ENCODE measurements at regions not wholly inside any gene's neighbourhood (a gene's known extent, or its start where the extent isn't known, plus 50 kb on each side); places are given as distances from the start of the nearest gene placed in this dataset.

- Mint-ChIP-seq H3K4me1 (no peaks in the 10 kb centered on the region), H3K9me3 (no peaks in the 10 kb centered on the region), H3K36me3 (no peaks in the 10 kb centered on the region), H3K4me3 (no peak overlapping the region), H3K27ac (no peak overlapping the region), H3K27me3 (peaks cover 70% of the 10 kb centered on the region)
- CTCF ChIA-PET: interaction anchor here (0.5 kb wide), 1 partner anchor 311 kb away, joined by 3 read pairs; no protein-coding TSS in a partner anchor
- DNase-seq: no peak
Measured at GRCh38 chr16:85259832-85260167, 147.5 kb upstream of the CIBAR2 start.

DNA sequence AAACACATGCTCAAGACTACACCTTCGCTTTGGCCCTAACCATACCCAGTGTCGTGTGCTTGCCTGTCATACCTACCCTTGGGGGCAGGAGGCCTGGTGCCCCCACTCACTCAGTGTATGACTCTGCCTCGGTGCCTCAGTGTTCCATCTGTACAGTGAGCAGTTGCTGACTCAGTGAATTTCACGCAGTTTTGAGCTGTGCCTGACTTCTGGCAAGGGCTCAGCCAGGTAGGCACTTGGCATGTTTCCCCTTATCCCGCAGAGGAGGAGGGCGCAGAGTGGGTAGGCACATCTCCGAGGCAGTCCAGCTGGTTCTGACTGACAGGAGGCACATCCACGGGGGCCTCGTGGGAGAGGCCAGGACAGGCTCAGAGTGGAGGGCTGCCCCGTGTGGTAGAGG, 148.9 kb upstream of the CIBAR2 start:
- DNase-seq: no peak
- Mint-ChIP-seq H3K36me3 (no peaks in the 10 kb centered on the region), H3K4me1 (no peaks in the 10 kb centered on the region), H3K27me3 (peaks cover 70% of the 10 kb centered on the region), H3K9me3 (no peaks in the 10 kb centered on the region), H3K4me3 (no peak overlapping the region), H3K27ac (no peak overlapping the region)
- CTCF ChIA-PET: interaction anchor here (0.6 kb wide), 1 partner anchor 502 kb away, joined by 3 read pairs; no protein-coding TSS in a partner anchor

DNA sequence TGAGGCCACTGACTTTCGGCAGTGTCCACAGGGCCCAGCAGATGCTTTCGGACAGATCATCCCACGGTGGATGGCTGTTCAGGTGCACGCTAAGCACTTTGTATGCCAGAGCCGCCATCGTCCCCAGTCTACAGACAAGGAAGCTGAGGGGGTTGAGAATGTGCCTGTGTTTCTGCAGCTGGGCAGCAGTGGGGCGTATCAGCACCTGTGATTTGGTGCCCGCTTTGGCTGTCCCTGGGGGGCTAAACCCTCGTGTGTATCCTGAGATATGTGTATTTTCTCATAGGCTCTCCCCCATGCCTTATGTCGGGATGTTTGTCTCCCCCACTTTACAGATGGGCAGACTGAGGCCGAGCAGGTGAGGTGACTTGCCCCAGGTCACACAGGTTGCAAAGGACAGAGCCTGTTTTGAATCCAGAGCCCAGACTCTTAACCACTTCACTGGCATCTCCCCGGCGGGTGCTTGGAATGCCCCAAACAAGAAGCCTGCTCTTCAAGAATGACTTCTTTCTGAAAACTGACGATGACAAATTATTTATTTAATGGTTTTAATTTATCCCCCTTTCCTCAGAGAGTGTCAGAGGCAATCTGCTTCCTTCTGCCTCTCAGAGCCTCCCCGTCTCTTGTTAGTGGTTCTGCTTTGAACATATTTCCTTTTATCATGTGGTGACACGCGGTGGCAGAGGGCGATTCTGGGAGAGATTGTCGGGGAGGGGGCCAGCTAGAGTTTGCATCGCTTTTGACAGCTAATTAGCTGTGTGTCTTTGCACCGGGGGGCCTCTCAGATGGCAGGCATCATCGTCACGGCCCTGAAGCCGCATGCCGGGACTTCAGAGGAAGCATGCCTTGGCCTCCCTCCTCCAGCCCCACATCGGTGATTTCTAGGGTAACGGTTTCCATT, 149.6 kb upstream of the CIBAR2 start:
- H3K4me1 Mint-ChIP-seq: no peaks in the 10 kb centered on the region
- H3K27me3 Mint-ChIP-seq: peaks cover 66% of the 10 kb centered on the region
- DNase-seq: no peak
- no peak overlapping the region for H3K4me3 Mint-ChIP-seq
- no peaks in the 10 kb centered on the region for H3K9me3 Mint-ChIP-seq
- H3K27ac Mint-ChIP-seq: no peak overlapping the region
- no peaks in the 10 kb centered on the region for H3K36me3 Mint-ChIP-seq
- CTCF ChIA-PET: interaction anchor here (3.5 kb wide), 1 partner anchor 9 kb away, joined by 27 read pairs; no protein-coding TSS in a partner anchor

DNA sequence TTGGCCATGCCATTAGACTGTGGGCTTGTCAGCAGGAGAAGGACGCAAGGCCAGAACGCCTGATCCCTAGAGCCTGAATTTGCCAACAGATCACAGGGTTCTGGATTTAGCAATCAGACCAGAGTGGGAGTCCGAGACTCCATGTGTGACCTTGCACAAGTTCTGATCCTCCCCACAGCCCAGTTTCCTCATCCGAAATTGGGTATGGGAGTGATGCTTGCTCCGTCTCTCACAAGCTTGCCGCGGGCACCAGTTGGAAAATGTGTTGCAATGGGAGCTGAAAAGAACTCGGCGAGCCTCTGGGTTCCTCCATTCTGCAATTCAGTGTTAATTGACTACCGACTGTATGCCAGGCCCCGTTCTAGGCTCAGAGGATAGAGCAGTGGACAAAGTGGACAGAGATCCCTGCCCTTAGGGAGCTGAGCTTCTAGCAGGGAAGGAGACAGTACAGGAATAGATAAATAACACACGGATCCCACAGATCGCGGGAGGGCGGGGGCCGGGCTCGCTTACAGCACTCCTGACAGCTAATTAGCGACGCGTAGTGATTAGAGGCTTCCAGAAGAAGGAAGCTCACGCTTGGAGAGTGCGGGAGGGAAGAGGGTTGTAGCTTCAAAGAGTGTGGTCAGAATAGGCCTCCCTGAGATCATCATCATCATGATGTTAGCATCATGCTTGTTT, 150.4 kb upstream of the CIBAR2 start:
- H3K27ac Mint-ChIP-seq: no peak overlapping the region
- no peaks in the 10 kb centered on the region for H3K9me3 Mint-ChIP-seq
- no peaks in the 10 kb centered on the region for H3K4me1 Mint-ChIP-seq
- peaks cover 60% of the 10 kb centered on the region for H3K27me3 Mint-ChIP-seq
- no peak overlapping the region for H3K4me3 Mint-ChIP-seq
- CTCF ChIA-PET: interaction anchor here (1.5 to 3.5 kb wide), 2 partner anchors 9 to 12 kb away, joined by 5 to 27 read pairs; no protein-coding TSS in a partner anchor
- no peaks in the 10 kb centered on the region for H3K36me3 Mint-ChIP-seq
- DNase-seq: no peak

- CTCF ChIA-PET: interaction anchor here (1.5 to 3.5 kb wide), 2 partner anchors 10 to 12 kb away, joined by 5 to 27 read pairs; no protein-coding TSS in a partner anchor
Measured at GRCh38 chr16:85263239-85263585, 150.9 kb upstream of the CIBAR2 start.

GRCh38 chr16:85264752-85265151, 152.5 kb upstream of the CIBAR2 start:
- CTCF ChIA-PET: interaction anchor here (0.9 to 3.5 kb wide), 2 partner anchors 12 to 35 kb away, joined by 3 to 27 read pairs; no protein-coding TSS in a partner anchor

More at GRCh38 chr16:85263239-85263585, 150.9 kb upstream of the CIBAR2 start:
- no peaks in the 10 kb centered on the region for H3K36me3 Mint-ChIP-seq
- no peak overlapping the region for H3K27ac Mint-ChIP-seq
- H3K4me1 Mint-ChIP-seq: no peaks in the 10 kb centered on the region
- H3K9me3 Mint-ChIP-seq: no peaks in the 10 kb centered on the region
- peaks cover 55% of the 10 kb centered on the region for H3K27me3 Mint-ChIP-seq
- no peak overlapping the region for H3K4me3 Mint-ChIP-seq
- DNase-seq: no peak

GRCh38 chr16:85265161-85265784, 153.0 kb upstream of the CIBAR2 start:
- H3K9me3 Mint-ChIP-seq: no peaks in the 10 kb centered on the region
- no peaks in the 10 kb centered on the region for H3K4me1 Mint-ChIP-seq
- no peak overlapping the region for H3K27ac Mint-ChIP-seq
- H3K27me3 Mint-ChIP-seq: peaks cover 39% of the 10 kb centered on the region
- CTCF ChIA-PET: interaction anchor here (3.5 kb wide), 1 partner anchor 12 kb away, joined by 27 read pairs; no protein-coding TSS in a partner anchor
- no peaks in the 10 kb centered on the region for H3K36me3 Mint-ChIP-seq
- no peak for DNase-seq
- no peak overlapping the region for H3K4me3 Mint-ChIP-seq

More at GRCh38 chr16:85264752-85265151, 152.5 kb upstream of the CIBAR2 start:
- H3K4me3 Mint-ChIP-seq: no peak overlapping the region
- no peaks in the 10 kb centered on the region for H3K36me3 Mint-ChIP-seq
- no peaks in the 10 kb centered on the region for H3K4me1 Mint-ChIP-seq
- no peak for DNase-seq
- peaks cover 40% of the 10 kb centered on the region for H3K27me3 Mint-ChIP-seq
- H3K9me3 Mint-ChIP-seq: no peaks in the 10 kb centered on the region
- H3K27ac Mint-ChIP-seq: no peak overlapping the region

DNA sequence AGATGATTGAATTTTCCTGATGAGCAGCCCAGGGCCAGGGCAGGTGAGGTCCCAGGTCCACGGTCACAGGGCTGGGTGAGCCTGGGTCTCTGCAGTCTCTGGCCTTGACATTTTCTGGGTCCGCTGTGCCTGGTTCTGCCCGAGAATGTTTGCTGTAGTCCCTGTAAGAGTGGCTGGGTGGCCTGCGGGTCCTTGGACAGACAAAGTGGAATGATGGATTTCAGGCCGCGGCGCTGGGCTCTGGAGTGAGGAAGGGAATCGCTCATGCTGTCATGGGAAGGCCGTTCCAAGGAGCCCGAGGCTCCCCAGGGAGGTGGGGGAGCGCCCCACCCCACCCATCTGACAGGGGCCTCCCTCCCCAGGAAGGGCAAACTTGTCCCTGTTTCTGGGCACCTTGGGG, 153.5 kb upstream of the CIBAR2 start:
- Mint-ChIP-seq H3K9me3 (no peaks in the 10 kb centered on the region), H3K4me1 (no peaks in the 10 kb centered on the region), H3K36me3 (no peaks in the 10 kb centered on the region), H3K4me3 (no peak overlapping the region), H3K27me3 (peaks cover 35% of the 10 kb centered on the region), H3K27ac (no peak overlapping the region)
- no peak for DNase-seq
- CTCF ChIA-PET: interaction anchor here (2.2 kb wide), 1 partner anchor 10 kb away, joined by 6 read pairs; no protein-coding TSS in a partner anchor

DNA sequence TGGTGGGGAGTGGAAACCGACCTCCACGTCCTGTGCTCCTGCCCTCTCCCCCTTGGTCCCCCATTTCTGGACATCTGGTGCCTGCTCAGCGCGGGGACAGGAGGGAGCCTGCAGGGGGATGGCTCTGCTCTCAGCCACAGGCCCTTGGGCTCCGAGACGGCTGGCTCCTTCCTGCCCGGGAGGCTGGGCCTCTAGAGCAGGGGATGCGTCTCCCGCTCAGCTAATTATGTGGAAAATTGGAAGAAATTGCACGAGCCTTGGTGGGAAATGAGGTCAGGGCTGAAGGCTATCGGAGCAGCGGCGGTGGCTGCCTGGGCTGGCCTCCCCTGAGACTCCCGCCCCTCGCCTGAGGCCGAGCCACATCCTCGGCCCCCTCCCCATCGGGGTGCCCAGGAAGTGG, 154.6 kb upstream of the CIBAR2 start:
- DNase-seq: no peak
- Mint-ChIP-seq H3K27ac (no peak overlapping the region), H3K36me3 (no peaks in the 10 kb centered on the region), H3K9me3 (no peaks in the 10 kb centered on the region), H3K4me3 (no peak overlapping the region), H3K4me1 (no peaks in the 10 kb centered on the region), H3K27me3 (peaks cover 25% of the 10 kb centered on the region)
- CTCF ChIA-PET: interaction anchor here (1.3 to 2.8 kb wide), 3 partner anchors 9 to 21 kb away, joined by 4 to 12 read pairs (median 6); no protein-coding TSS in a partner anchor

GRCh38 chr16:85267414-85267945, 155.2 kb upstream of the CIBAR2 start:
- H3K27ac Mint-ChIP-seq: no peak overlapping the region
- CTCF ChIA-PET: interaction anchor here (1.3 to 2.8 kb wide), 3 partner anchors 8 to 22 kb away, joined by 4 to 12 read pairs (median 6); no protein-coding TSS in a partner anchor
- H3K4me1 Mint-ChIP-seq: no peaks in the 10 kb centered on the region
- H3K4me3 Mint-ChIP-seq: no peak overlapping the region
- H3K36me3 Mint-ChIP-seq: no peaks in the 10 kb centered on the region
- H3K27me3 Mint-ChIP-seq: peaks cover 18% of the 10 kb centered on the region
- no peak for DNase-seq
- H3K9me3 Mint-ChIP-seq: no peaks in the 10 kb centered on the region

GRCh38 chr16:85269165-85269564, 156.9 kb upstream of the CIBAR2 start:
- DNase-seq: no peak
- H3K4me1 Mint-ChIP-seq: no peaks in the 10 kb centered on the region
- H3K27ac Mint-ChIP-seq: no peak overlapping the region
- no peak overlapping the region for H3K4me3 Mint-ChIP-seq
- no peaks in the 10 kb centered on the region for H3K9me3 Mint-ChIP-seq
- peaks cover 2% of the 10 kb centered on the region for H3K27me3 Mint-ChIP-seq
- H3K36me3 Mint-ChIP-seq: no peaks in the 10 kb centered on the region
- CTCF ChIA-PET: no interaction called here

- CTCF ChIA-PET: no interaction called here
- H3K27ac Mint-ChIP-seq: no peak overlapping the region
- H3K36me3 Mint-ChIP-seq: no peaks in the 10 kb centered on the region
- DNase-seq: no peak
- no peaks in the 10 kb centered on the region for H3K4me1 Mint-ChIP-seq
- no peak overlapping the region for H3K4me3 Mint-ChIP-seq
- H3K9me3 Mint-ChIP-seq: no peaks in the 10 kb centered on the region
- H3K27me3 Mint-ChIP-seq: peaks cover 7% of the 10 kb centered on the region
Measured at GRCh38 chr16:85270374-85270773, 158.1 kb upstream of the CIBAR2 start.

DNA sequence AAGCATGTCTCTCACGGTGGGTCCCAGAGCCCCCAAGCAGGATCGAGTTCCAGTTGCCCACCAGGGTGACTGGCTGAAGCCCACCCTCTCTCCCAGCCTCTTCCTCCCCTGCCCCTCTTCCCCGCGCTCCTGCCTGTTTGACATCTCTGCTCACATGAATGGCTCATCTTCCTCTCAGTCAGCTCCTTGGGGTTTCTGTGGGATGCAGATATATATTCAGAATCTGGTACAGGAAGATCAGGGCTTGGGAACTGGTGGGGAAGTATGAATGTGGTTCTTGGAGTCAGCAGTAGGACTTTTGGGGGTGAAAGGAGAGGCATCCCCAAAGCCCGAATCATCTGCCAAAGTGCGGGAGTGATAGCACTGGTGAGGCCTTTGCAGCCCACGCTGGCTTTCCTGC, 158.9 kb upstream of the CIBAR2 start:
- CTCF ChIA-PET: no interaction called here
- peaks cover 8% of the 10 kb centered on the region for H3K27me3 Mint-ChIP-seq
- H3K27ac Mint-ChIP-seq: no peak overlapping the region
- H3K4me1 Mint-ChIP-seq: no peaks in the 10 kb centered on the region
- DNase-seq: no peak
- H3K9me3 Mint-ChIP-seq: no peaks in the 10 kb centered on the region
- no peaks in the 10 kb centered on the region for H3K36me3 Mint-ChIP-seq
- no peak overlapping the region for H3K4me3 Mint-ChIP-seq

- Mint-ChIP-seq H3K4me3 (no peak overlapping the region), H3K27me3 (peaks cover 8% of the 10 kb centered on the region), H3K4me1 (no peaks in the 10 kb centered on the region), H3K9me3 (no peaks in the 10 kb centered on the region), H3K36me3 (no peaks in the 10 kb centered on the region), H3K27ac (no peak overlapping the region)
- CTCF ChIA-PET: no interaction called here
- no peak for DNase-seq
Measured at GRCh38 chr16:85273293-85273692, 161.0 kb upstream of the CIBAR2 start.
